Hematopoietic multipotent progenitor cell treated with erythropoietin and hydrocortisone succinate and interleukin-3 and kit ligand, for 6 days (in vitro differentiated cells): ENCODE measurements at regions not wholly inside any gene's neighbourhood (a gene's known extent, or its start where the extent isn't known, plus 50 kb on each side); places are given as distances from the start of the nearest gene placed in this dataset.
"Not testable (repeated sequence)": the region's sequence is repeated elsewhere in the genome, so short reads cannot be mapped to it uniquely, and the experiment has no call there.

ENCODE experiments used
- DNase-seq: peaks from one replicate; pipeline ENCODE4 v3.0.0-alpha.2; 2015

DNA sequence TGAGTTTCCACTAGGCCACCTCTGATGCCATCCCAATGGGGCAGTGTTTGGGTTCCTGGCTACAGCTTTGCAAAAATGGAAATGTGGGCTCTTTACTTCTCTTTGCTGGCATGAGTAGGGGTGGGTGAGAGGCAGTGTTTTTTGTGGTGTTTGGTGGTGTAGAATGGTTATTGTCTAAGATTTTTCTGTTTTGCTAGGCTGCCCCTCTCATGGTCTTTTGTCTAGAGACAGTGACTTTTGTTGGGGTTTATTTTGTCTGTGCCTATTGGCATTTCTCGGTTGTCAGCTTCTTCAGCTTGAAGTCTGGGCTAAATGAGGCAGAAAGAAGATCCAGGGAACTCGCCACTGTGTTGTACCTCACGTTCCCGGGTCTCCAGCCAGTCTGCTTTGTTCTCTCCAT, 112.1 kb downstream of the CENPF start:
- DNase-seq: no peak

DNA sequence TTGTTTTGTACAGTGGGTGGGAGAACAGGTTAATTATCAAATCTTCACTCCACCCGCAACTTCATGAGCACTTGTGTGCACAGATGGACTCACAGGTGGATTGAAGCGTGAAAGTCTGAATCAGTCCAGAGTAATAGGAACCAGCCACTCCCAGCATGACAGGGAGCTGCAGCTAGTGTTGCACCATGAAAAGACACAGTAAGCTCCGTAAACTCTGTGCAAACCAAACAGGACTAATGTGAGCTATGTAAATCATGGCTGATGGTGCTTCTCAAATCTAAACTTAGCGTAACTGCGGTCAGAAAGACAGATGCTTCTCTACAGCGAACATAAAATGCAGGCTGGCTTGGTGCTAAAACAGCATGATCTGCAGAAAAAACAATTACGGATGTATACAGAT, 114.4 kb downstream of the CENPF start:
- no peak for DNase-seq

DNA sequence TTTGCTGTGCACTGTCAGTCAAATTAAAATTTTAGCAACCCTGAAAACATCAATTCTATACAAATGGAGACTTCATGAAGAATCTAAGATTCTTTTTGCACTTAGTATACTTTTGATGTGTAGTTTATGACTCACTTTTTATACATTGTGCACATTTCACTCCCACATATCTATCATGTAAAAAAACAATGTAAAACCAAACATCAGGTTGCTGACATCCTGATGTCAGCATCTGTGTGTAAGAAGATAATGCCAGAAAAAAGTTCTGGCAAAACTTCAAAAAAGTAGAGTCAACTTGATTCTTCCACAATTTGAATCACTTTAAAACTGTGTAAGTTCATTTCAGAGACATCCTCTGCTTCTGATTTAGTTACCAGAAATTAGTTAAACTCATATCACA, 115.7 kb downstream of the CENPF start:
- no peak for DNase-seq

DNA sequence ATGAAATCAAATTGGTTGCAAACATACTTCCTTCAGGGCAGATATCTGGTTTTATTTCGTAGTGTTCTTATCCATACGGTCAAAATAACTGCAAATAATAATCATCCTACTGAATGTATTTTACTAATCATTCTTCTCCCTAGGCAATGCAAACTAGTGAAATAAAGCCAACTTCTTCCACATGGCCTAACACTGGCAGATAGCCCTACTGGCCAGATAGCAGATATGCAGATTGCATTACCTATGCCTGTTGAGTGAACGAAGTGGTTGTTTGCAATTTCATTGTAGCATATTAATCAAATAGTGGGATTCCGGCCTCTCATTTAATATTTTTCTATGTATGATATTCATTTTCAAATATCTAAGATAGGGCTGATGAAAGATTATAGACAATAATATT, 116.2 kb downstream of the CENPF start:
- DNase-seq: no peak

DNA sequence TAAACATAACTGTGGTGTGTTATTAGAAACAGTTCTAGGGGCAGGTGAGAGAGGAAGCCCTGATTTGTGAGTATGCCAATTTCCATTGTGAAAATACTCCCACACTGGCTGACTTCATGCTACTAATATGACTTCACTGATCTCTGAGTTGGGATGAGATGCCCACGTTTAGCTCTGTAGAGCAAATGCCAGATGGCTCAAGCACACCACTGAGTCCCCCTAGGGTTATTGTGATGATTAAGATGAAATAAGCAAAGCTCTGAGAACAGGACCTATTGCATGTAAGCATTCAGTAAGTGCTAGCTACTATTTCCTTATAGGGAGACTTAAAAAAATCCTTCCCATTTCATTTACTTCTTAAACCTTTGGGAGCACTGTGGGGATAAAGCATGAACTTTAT, 117.6 kb downstream of the CENPF start:
- no peak for DNase-seq

GRCh38 chr1:214727274-214727673, 124.3 kb downstream of the CENPF start:
- no peak for DNase-seq

GRCh38 chr1:214739621-214740238, 136.7 kb downstream of the CENPF start:
- no peak for DNase-seq

GRCh38 chr1:214740471-214740870, 137.5 kb downstream of the CENPF start:
- no peak for DNase-seq

DNA sequence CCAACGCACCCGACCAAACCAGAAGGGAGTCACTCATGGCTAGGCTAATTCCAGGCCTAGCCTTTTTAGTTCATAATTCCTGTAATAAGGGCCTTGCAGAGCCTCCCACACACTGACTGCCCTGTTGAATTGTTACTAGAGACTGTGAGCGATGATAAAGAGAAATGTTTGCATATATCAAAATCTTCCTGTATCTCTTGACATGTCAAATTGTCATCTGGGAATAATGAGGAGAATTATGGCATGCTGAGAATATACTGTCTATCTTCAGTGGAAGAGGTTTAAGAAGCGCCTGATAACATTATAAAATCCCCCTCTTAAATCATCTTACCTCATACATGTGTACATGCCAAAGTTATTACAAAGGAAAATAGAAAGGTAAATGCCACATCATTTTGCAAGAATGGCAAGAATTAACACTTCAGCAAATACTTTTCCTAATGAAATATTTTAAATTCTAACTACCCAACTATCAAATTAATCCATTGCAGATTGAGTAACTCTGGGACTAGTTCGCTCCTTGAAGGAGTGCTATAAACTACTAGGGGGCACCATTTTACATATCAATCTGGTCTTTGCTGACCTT, 144.1 kb downstream of the CENPF start:
- DNase-seq: no peak

DNA sequence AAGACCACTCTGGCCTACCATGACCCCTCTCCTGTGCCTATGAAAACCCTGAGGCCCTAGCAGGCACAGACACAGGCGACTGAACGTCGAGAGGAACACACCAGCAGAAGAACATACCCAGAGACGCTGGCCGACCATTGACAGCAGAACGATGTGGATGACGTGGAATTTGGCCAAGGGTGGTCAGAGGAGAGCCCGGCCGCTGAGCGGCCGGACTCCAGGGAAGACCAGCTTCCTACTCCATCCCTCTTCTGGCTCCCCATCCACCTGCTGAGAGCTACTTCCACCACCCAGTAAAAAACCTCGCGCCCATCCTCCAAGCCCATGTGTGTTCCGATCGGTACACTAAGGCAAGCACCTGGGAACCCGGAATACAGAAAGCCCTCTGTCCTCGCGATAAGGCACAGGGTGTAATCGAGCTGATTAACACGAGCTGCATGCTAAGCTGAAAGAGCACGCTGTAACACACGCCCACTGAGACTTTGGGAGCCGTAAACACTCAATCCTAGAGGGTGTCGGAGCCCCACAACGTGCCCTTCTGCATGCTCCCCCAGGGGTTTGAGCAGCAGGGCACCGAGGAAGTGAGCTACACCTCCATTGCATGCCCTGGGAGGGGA, 150.3 kb downstream of the CENPF start:
- DNase-seq: no peak

DNA sequence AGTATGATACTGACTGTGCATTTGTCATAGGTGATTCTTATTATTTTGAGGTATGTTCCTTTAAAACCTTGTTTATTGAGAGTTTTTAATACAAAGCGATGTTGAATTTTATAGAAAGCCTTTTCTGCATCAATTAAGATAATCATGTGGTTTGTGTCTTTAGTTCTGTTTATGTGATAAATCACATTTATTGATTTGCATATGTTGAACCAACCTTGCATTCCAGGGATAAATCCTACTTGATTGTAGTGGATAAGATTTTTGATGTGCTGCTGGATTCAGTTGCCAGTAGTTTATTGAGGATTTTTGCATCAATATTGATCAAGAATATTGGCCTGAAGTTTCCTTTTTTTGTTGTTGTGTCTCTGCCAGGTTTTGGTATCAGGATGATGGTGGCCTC, 158.0 kb downstream of the CENPF start:
- DNase-seq: no peak

GRCh38 chr1:214762902-214763301, 159.9 kb downstream of the CENPF start:
- no peak for DNase-seq

DNA sequence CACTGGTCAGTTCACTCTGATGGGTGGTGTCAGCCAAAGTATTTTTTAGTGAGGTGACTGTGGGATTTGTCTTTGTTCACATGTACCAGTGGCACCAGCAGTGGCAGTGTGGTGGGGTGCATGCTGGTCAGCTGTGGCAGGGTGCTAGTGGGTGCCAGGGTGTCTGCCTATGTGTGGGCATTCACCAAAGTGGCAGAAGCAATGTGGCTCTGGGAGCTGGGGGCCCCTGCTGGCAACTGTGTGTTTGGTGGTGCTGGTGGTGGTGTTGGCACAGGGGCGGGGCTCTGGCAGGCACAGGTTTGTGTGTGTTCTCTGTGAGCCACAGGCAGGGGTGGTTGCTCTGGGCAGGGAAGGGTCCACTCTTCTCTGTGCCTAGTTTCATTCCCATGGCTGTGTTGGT, 161.5 kb downstream of the CENPF start:
- DNase-seq: no peak

- no peak for DNase-seq
These were observed 164.2 kb downstream of the CENPF start for GRCh38 chr1:214767221-214767620.

- not testable (repeated sequence) for DNase-seq
These were observed 166.7 kb downstream of the CENPF start for GRCh38 chr1:214769666-214770065.

DNA sequence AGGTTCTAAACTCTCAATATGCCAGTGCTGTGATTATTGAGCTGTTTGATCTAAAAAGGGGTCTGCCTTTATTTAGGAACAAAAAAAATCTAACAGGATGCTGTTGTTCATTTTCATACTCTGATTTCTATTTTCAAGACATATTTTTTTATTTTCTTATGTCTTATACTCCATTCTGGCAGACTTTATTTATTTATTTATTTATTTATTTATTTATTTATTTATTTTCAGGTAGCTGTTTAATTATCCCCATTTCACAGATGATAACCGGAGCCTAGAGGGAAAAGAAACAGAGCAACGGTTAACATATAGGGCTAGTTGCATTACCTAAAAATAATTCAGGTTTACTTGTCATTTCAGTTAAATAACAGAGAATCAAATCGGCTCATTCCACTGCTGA, 174.4 kb downstream of the CENPF start:
- no peak for DNase-seq

- no peak for DNase-seq
These were observed 189.0 kb downstream of the CENPF start for GRCh38 chr1:214791961-214792360.

DNA sequence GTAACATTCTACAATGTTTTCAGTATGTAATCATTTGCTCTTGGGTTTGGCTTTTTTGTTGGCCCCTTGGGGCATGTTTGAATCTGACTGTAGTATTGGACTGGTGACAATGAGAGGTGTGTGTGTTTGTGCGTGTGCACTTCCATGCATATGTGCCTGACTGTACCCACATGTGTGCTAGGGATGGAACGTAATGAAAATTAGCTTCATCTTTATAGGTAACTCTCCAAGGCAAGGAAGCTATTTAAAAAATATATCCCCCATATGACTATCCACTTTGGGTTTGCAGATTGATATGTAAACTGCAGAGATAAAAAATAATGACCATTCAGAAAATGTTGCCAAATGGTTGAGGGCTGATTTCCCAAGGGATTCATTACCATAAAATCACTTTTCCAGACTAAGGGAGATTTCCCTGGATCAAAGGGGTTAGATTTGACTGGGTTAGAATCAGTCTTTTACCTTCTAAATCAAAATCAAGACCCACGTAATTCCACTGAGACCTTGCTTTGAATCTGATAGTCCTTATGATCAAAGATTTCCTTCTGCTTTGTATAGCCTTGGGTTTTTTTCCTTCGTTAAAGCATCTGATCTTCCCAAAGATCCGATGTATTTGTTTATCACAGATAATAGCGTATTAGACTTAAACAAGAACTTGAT, 189.7 kb downstream of the CENPF start:
- DNase-seq: no peak

GRCh38 chr1:214793708-214794107, 190.7 kb downstream of the CENPF start:
- no peak for DNase-seq

GRCh38 chr1:214801191-214801590, 198.2 kb downstream of the CENPF start:
- DNase-seq: no peak

DNA sequence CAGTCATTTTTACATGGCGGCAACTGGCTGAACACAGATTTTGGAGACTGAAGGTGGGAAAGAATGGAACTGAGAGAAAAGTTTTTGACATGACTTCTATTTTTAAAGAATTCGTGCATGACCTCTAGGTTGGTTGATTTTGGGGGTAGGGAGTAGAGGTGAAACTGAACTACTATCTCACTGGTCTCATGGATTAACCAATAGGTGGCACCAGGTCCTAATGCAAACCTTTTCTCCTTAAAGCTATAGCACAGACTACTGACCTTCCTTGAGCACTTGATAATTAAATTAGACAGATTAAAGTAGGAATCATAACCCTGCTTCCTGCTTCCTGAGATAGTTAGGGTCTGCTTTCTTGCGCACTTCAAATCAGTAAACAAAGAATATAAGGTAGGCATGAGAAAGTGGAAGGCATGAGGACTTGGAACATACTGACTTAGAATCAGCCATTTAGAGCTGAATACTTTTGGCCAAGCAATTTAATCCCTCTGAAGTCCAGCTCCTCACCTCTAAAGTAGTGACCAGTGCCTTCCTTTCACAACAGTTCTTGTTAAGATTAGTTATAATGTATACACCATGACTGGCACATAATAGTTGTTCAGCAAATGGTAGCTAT, 206.0 kb downstream of the CENPF start:
- DNase-seq: no peak

DNA sequence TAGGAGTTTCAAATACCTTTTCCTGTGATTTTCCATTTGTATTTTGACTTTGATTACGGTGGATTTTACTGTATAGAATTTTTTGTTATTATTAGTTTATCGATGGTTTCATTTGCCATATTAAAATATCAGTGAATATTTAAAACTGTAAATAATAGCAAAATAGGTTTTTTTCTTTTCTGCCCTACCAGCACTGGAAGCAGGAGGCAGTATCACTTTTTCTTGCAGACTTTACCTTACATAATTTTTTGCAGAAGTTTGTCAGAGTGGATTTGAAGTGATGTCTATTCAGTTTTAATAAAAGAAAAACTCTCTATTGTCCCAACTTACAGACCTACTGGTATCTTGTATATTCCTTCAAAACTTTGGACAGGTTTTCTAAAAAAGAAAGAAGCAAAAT, 213.6 kb downstream of the CENPF start:
- DNase-seq: no peak

- DNase-seq: no peak
These were observed 220.5 kb downstream of the CENPF start for GRCh38 chr1:214823311-214824117.
